ENCODE measurements at regions not wholly inside any gene's neighbourhood (a gene's known extent, or its start where the extent isn't known, plus 50 kb on each side); places are given as distances from the start of the nearest gene placed in this dataset.

DNA sequence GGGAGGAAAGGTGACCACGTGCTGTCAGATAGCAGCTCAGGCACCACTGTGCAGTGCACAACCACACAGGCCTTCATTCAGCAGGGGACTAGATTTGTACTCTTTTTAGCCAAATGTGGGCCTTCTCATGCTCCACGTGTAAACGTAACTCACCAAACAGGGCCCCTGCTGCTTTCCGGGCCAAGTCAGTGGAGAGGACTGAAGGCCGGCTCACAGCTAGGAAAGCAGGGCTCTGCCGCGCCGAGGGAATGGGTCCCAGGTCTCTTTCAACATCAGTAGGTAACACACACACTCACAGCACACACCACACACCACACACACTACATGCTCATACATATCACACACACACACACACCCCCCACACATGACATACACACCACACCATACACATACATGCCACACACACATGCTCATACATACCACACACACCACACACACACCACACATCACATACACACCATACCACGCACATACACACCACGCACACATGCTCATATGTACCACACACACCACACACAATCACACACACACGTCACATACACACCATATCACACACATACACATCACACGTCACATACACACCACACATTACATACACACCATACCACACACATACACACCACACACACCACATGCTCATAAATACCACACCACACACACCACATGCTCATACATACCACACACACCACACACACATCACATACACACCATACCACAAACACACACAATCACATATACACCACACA, 124.0 kb upstream of the ERG start:
- Histone ChIP-seq H3K27ac (ENCODE audit: low read depth, low read length) (no peak overlapping the region), H3K4me3 (ENCODE audit: low read depth, low read length) (no peak overlapping the region), H3K9me3 (ENCODE audit: control insufficient read depth, insufficient read depth, low read length) (no peaks in the 10 kb centered on the region; the same call in 1 of the 2 replicates), H3K27me3 (ENCODE audit: control insufficient read depth, insufficient read depth, low read length) (peaks cover 10% of the 10 kb centered on the region)
- ChIA-PET CTCF (no interaction called here), POLR2A (no interaction called here)
- TF ChIP-seq, protein P1, sequence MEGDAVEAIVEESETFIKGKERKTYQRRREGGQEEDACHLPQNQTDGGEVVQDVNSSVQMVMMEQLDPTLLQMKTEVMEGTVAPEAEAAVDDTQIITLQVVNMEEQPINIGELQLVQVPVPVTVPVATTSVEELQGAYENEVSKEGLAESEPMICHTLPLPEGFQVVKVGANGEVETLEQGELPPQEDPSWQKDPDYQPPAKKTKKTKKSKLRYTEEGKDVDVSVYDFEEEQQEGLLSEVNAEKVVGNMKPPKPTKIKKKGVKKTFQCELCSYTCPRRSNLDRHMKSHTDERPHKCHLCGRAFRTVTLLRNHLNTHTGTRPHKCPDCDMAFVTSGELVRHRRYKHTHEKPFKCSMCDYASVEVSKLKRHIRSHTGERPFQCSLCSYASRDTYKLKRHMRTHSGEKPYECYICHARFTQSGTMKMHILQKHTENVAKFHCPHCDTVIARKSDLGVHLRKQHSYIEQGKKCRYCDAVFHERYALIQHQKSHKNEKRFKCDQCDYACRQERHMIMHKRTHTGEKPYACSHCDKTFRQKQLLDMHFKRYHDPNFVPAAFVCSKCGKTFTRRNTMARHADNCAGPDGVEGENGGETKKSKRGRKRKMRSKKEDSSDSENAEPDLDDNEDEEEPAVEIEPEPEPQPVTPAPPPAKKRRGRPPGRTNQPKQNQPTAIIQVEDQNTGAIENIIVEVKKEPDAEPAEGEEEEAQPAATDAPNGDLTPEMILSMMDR (IDR thresholded peaks at IDR 0.05; ENCODE audit: low read depth, low read length): no peak
- no peak for DNase-seq (ENCODE audit: low read depth, low spot score)

DNA sequence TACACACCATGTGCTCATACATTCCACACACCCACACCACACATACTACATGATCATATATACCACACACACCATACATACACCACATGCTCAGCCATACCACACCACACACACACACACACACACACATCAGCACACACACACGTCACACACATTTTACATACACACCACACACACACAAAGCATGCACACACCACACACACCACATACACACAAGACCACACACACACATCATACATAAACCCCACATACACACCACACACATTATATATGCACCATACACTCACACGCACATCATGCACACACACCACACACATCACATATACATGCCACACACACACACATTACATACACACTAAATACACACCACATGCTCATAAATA, 124.5 kb upstream of the ERG start:
- TF ChIP-seq, protein P1 (IDR thresholded peaks at IDR 0.05; ENCODE audit: low read depth, low read length): no peak
- POLR2A ChIA-PET: no interaction called here
- CTCF ChIA-PET: no interaction called here
- DNase-seq (ENCODE audit: low read depth, low spot score): no peak
- Histone ChIP-seq H3K4me3 (ENCODE audit: low read depth, low read length) (no peak overlapping the region), H3K9me3 (ENCODE audit: control insufficient read depth, insufficient read depth, low read length) (no peaks in the 10 kb centered on the region; the same call in 1 of the 2 replicates), H3K27me3 (ENCODE audit: control insufficient read depth, insufficient read depth, low read length) (peaks cover 10% of the 10 kb centered on the region), H3K27ac (ENCODE audit: low read depth, low read length) (no peak overlapping the region)

DNA sequence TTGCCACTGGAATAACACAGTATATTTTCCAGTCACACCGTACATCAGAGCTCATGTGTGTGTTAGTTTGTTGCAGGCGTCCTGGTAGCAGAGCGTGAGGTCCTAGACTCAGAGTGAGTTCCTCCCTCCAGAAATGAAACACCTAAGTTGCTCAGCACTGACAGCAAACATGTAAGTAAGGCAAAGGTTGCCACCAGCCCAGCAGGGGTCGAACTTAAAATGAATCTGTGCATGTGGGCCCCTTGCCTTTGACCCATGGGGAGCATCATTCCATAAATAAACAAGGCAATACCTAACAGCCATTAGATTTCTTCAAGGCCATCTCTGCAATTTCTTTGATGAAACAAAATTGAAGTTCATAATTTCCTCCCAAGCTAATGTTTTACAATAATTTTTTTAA, 125.3 kb upstream of the ERG start:
- H3K27ac ChIP-seq (ENCODE audit: low read depth, low read length): no peak overlapping the region
- peaks cover 13% of the 10 kb centered on the region for H3K27me3 ChIP-seq (ENCODE audit: control insufficient read depth, insufficient read depth, low read length)
- no peak overlapping the region for H3K4me3 ChIP-seq (ENCODE audit: low read depth, low read length)
- H3K9me3 ChIP-seq (ENCODE audit: control insufficient read depth, insufficient read depth, low read length): no peaks in the 10 kb centered on the region; the same call in 1 of the 2 replicates
- DNase-seq (ENCODE audit: low read depth, low spot score): no peak
- ChIA-PET CTCF (no interaction called here), POLR2A (no interaction called here)
- TF ChIP-seq, protein P1 (IDR thresholded peaks at IDR 0.05; ENCODE audit: low read depth, low read length): no peak

DNA sequence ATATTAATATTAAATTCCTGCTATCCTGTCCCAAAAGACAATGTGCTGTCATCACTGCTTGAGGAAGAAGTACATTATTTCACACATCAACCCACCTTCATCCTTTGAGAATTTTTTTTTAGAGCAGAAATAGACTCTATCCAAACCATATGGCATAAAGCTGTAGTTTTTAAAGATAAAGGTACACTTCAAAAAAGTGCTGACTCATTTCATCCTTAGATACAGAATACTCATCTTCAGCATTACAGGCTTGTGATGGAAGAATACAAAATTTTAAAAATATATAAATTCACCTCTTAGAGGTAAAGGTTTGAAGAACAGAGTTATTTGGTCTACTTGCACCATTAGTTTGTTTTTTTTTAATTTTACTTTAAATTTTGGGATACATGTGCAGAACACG, 126.7 kb upstream of the ERG start:
- POLR2A ChIA-PET: interaction anchor here (0.7 kb wide), 1 partner anchor 106 kb away, joined by 9 read pairs; no protein-coding TSS in a partner anchor
- TF ChIP-seq, protein P1 (IDR thresholded peaks at IDR 0.05; ENCODE audit: low read depth, low read length): no peak
- Histone ChIP-seq H3K9me3 (ENCODE audit: control insufficient read depth, insufficient read depth, low read length) (no peaks in the 10 kb centered on the region; the same call in 1 of the 2 replicates), H3K27me3 (ENCODE audit: control insufficient read depth, insufficient read depth, low read length) (peaks cover 14% of the 10 kb centered on the region), H3K4me3 (ENCODE audit: low read depth, low read length) (no peak overlapping the region), H3K27ac (ENCODE audit: low read depth, low read length) (no peak overlapping the region)
- CTCF ChIA-PET: interaction anchor here (0.6 kb wide), 1 partner anchor 122 kb away, joined by 3 read pairs; no protein-coding TSS in a partner anchor
- no peak for DNase-seq (ENCODE audit: low read depth, low spot score)

DNA sequence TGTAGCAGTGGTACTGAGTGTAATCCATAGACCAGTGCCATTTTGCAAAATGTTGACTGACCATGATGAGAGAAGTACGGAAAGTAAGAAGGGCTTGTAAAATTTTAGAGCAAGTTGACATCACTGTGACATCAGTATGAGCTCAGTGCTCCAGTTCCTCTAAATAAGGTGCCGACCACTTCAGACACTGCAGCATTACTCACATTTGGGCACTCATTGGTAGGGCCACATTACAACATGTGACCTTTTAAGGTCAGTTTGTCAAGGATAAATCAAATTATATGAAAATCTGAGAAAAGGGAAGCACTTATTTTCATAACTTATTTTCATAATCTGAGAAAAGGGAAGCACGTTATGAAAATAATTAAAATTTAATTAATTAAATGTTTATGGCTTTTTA, 128.0 kb upstream of the ERG start:
- Histone ChIP-seq H3K27ac (ENCODE audit: low read depth, low read length) (no peak overlapping the region), H3K27me3 (ENCODE audit: control insufficient read depth, insufficient read depth, low read length) (peaks cover 16% of the 10 kb centered on the region), H3K9me3 (ENCODE audit: control insufficient read depth, insufficient read depth, low read length) (no peaks in the 10 kb centered on the region; the same call in 1 of the 2 replicates), H3K4me3 (ENCODE audit: low read depth, low read length) (no peak overlapping the region)
- TF ChIP-seq, protein P1 (IDR thresholded peaks at IDR 0.05; ENCODE audit: low read depth, low read length): no peak
- CTCF ChIA-PET: no interaction called here
- no peak for DNase-seq (ENCODE audit: low read depth, low spot score)
- POLR2A ChIA-PET: no interaction called here

Data from AG04450 (cell line).